HEK293 (cell line): ENCODE measurements at regions not wholly inside any gene's neighbourhood (a gene's known extent, or its start where the extent isn't known, plus 50 kb on each side); places are given as distances from the start of the nearest gene placed in this dataset.

Source experiments
- CTCF ChIA-PET: fragments of 350-600 bp; formaldehyde crosslinking; extraction: SDS; loops from one replicate; lab custom pipeline; 2021; ENCODE audit warnings: antibody characterized with exemption; lab: Yijun Ruan, JAX
- POLR2A ChIA-PET: fragments of 300-600 bp; formaldehyde crosslinking; extraction: SDS; loops from one replicate; lab custom pipeline; 2020; ENCODE audit warnings: antibody characterized with exemption, inconsistent platforms; lab: Yijun Ruan, JAX
- H3K27ac ChIP-seq: fragments of 200-500 bp; sonication (Bioruptor generic); 2 replicates; pipeline ENCODE4 v1.5.1; 2014; ENCODE audit warnings: low read depth, low read length, control low read depth, inconsistent platforms; ENCODE audit errors: extremely low read depth
- H3K36me3 ChIP-seq, 2 experiments: fragments of 200-500 bp in 1 of 2; sonication (Bioruptor generic) in 1 of 2; 1 replicate in 1 of 2; 2 replicates in 1 of 2; pipeline ENCODE4 v1.5.1; 2014 to 2017; ENCODE audit warnings: inconsistent platforms in 2 of 2, low read length in 2 of 2; ENCODE audit not compliant: control insufficient read depth in 2 of 2, insufficient read depth in 1 of 2
- H3K4me1 ChIP-seq: fragments of 200-500 bp; sonication (Bioruptor generic); 2 replicates; pipeline ENCODE4 v1.5.1; 2014; ENCODE audit warnings: mild to moderate bottlenecking, low read length, inconsistent platforms; ENCODE audit not compliant: control insufficient read depth, insufficient read depth
- H3K4me3 ChIP-seq: 2 replicates; pipeline ENCODE4 v1.5.1; 2011; ENCODE audit warnings: low read depth, mild to moderate bottlenecking, control low read depth, low read length, moderate library complexity
- H3K9me3 ChIP-seq: fragments of 200-500 bp; sonication (Bioruptor generic); 2 replicates; pipeline ENCODE4 v1.5.1; 2014; ENCODE audit warnings: low read depth, low read length, inconsistent platforms; ENCODE audit not compliant: control insufficient read depth, insufficient read depth
- GFI1B ChIP-seq: fragments of 450-650 bp; formaldehyde crosslinking; IDR thresholded peaks from 2 replicates; pipeline ENCODE4 v1.5.1; 2016; ENCODE audit warnings: missing biosample characterization, missing genetic modification characterization
- GLIS2 ChIP-seq: fragments of 450-650 bp; formaldehyde crosslinking; IDR thresholded peaks from 2 replicates; pipeline ENCODE4 v1.5.1; 2016; ENCODE audit warnings: missing biosample characterization, missing genetic modification characterization
- HIC1 ChIP-seq: fragments of 450-650 bp; formaldehyde crosslinking; IDR thresholded peaks from 2 replicates; pipeline ENCODE4 v1.5.1; 2016; ENCODE audit warnings: missing biosample characterization, missing genetic modification characterization
- KLF1 ChIP-seq: fragments of 450-650 bp; formaldehyde crosslinking; IDR thresholded peaks from 2 replicates; pipeline ENCODE4 v1.5.1; 2016; ENCODE audit warnings: missing biosample characterization, missing genetic modification characterization
- KLF10 ChIP-seq: fragments of 450-650 bp; IDR thresholded peaks from 2 replicates; pipeline ENCODE4 v1.5.1; 2018; ENCODE audit warnings: missing biosample characterization, mild to moderate bottlenecking, missing genetic modification characterization
- KLF17 ChIP-seq: fragments of 450-650 bp; formaldehyde crosslinking; IDR thresholded peaks from 2 replicates; pipeline ENCODE4 v1.5.1; 2016; ENCODE audit warnings: missing biosample characterization, missing genetic modification characterization
- KLF9 ChIP-seq: fragments of 450-650 bp; formaldehyde crosslinking; IDR thresholded peaks from 2 replicates; pipeline ENCODE4 v1.5.1; 2016; ENCODE audit warnings: missing biosample characterization, missing genetic modification characterization, low read depth
- MYNN ChIP-seq: fragments of 450-650 bp; formaldehyde crosslinking; IDR thresholded peaks from 2 replicates; pipeline ENCODE4 v1.5.1; 2016; ENCODE audit warnings: missing biosample characterization, missing genetic modification characterization, borderline replicate concordance
- SETDB1 ChIP-seq: IDR thresholded peaks from one replicate; pipeline ENCODE4 v1.6.1; 2017; ENCODE audit warnings: mild to moderate bottlenecking, low read length, moderate library complexity, mixed read lengths; ENCODE audit not compliant: insufficient read length
- TCF7L2 ChIP-seq: IDR thresholded peaks from 2 replicates; pipeline ENCODE4 v1.6.1; 2011; ENCODE audit warnings: low read depth, mild to moderate bottlenecking, inconsistent platforms, low read length, moderate library complexity, borderline replicate concordance
- WT1 ChIP-seq: fragments of 450-650 bp; formaldehyde crosslinking; IDR thresholded peaks from 2 replicates; pipeline ENCODE4 v1.5.1; 2016; ENCODE audit warnings: missing biosample characterization, missing genetic modification characterization
- ZBTB48 ChIP-seq: fragments of 450-650 bp; formaldehyde crosslinking; IDR thresholded peaks from 2 replicates; pipeline ENCODE4 v1.5.1; 2016; ENCODE audit warnings: missing biosample characterization, missing genetic modification characterization
- ZNF10 ChIP-seq: fragments of 450-650 bp; formaldehyde crosslinking; IDR thresholded peaks from 2 replicates; pipeline ENCODE4 v1.5.1; 2017; ENCODE audit warnings: missing biosample characterization, missing genetic modification characterization
- ZNF146 ChIP-seq: fragments of 450-650 bp; formaldehyde crosslinking; IDR thresholded peaks from 2 replicates; pipeline ENCODE4 v1.5.1; 2016; ENCODE audit warnings: missing biosample characterization, missing genetic modification characterization
- ZNF18 ChIP-seq: fragments of 450-650 bp; formaldehyde crosslinking; IDR thresholded peaks from 2 replicates; pipeline ENCODE4 v1.5.1; 2016; ENCODE audit warnings: missing biosample characterization, missing genetic modification characterization
- ZNF202 ChIP-seq: fragments of 450-650 bp; formaldehyde crosslinking; IDR thresholded peaks from 2 replicates; pipeline ENCODE4 v1.5.1; 2016; ENCODE audit warnings: missing biosample characterization, missing genetic modification characterization, borderline replicate concordance
- ZNF341 ChIP-seq: fragments of 450-650 bp; formaldehyde crosslinking; IDR thresholded peaks from 2 replicates; pipeline ENCODE4; 2016; ENCODE audit warnings: low read depth, missing biosample characterization, missing genetic modification characterization
- ZNF354C ChIP-seq: fragments of 450-650 bp; formaldehyde crosslinking; IDR thresholded peaks from 2 replicates; pipeline ENCODE4 v1.5.1; 2016; ENCODE audit warnings: missing biosample characterization, missing genetic modification characterization, low read depth, borderline replicate concordance
- ZNF548 ChIP-seq: fragments of 450-650 bp; formaldehyde crosslinking; IDR thresholded peaks from 2 replicates; pipeline ENCODE4 v1.5.1; 2016; ENCODE audit warnings: missing biosample characterization, missing genetic modification characterization
- ZNF561 ChIP-seq: fragments of 450-650 bp; IDR thresholded peaks from 2 replicates; pipeline ENCODE4 v1.5.1; 2018; ENCODE audit warnings: missing biosample characterization, missing genetic modification characterization, borderline replicate concordance
- ZNF585B ChIP-seq: fragments of 450-650 bp; formaldehyde crosslinking; IDR thresholded peaks from 2 replicates; pipeline ENCODE4 v1.5.1; 2016; ENCODE audit warnings: missing biosample characterization, missing genetic modification characterization
- ZNF701 ChIP-seq: fragments of 450-650 bp; formaldehyde crosslinking; IDR thresholded peaks from 2 replicates; pipeline ENCODE4 v1.5.1; 2016; ENCODE audit warnings: missing biosample characterization, missing genetic modification characterization
- ZNF704 ChIP-seq: fragments of 450-650 bp; formaldehyde crosslinking; IDR thresholded peaks from 2 replicates; pipeline ENCODE4 v1.5.1; 2016; ENCODE audit warnings: missing biosample characterization, missing genetic modification characterization
- ZNF777 ChIP-seq: fragments of 450-650 bp; formaldehyde crosslinking; IDR thresholded peaks from 2 replicates; pipeline ENCODE4 v1.5.1; 2017; ENCODE audit warnings: missing biosample characterization, missing genetic modification characterization, borderline replicate concordance
- ZNF843 ChIP-seq: fragments of 450-650 bp; formaldehyde crosslinking; IDR thresholded peaks from 2 replicates; pipeline ENCODE4 v1.5.1; 2016; ENCODE audit warnings: missing biosample characterization, missing genetic modification characterization
- ZSCAN5A ChIP-seq: fragments of 450-650 bp; formaldehyde crosslinking; IDR thresholded peaks from 2 replicates; pipeline ENCODE4 v1.5.1; 2016; ENCODE audit warnings: missing biosample characterization, missing genetic modification characterization
- ZXDB ChIP-seq: fragments of 450-650 bp; formaldehyde crosslinking; IDR thresholded peaks from 2 replicates; pipeline ENCODE4 v1.5.1; 2016; ENCODE audit warnings: missing biosample characterization, missing genetic modification characterization

- Histone ChIP-seq H3K4me1 (no peaks in the 10 kb centered on the region), H3K27ac (no peak overlapping the region), H3K9me3 (no peaks in the 10 kb centered on the region), H3K36me3 (no peaks in the 10 kb centered on the region), H3K4me3 (no peak overlapping the region)
- ChIA-PET POLR2A (no interaction called here), CTCF (no interaction called here)
- no peak for TF ChIP-seq ZXDB (tag by site-specific recombination)
- TF ChIP-seq ZNF341 (tag by site-specific recombination) = no peak
- no peak for TF ChIP-seq ZSCAN5A (tag by site-specific recombination)
- TF ChIP-seq ZNF146 = no peak
- no peak for TF ChIP-seq KLF10 (tag by site-specific recombination)
- TF ChIP-seq HIC1 = no peak
- TF ChIP-seq ZNF843 (tag by site-specific recombination) = no peak
- TF ChIP-seq ZNF561 (tag by site-specific recombination) = no peak
- no peak for TF ChIP-seq TCF7L2
- TF ChIP-seq ZNF585B (tag by site-specific recombination) = no peak
- TF ChIP-seq ZBTB48 = no peak
- no peak for TF ChIP-seq ZNF777
- TF ChIP-seq SETDB1 = no peak
- no peak for TF ChIP-seq ZNF10
- TF ChIP-seq ZNF701 (tag by site-specific recombination) = no peak
- TF ChIP-seq ZNF202 (tag by site-specific recombination) = no peak
- TF ChIP-seq ZNF704 (tag by site-specific recombination) = no peak
- TF ChIP-seq KLF17 (tag by site-specific recombination) = no peak
These were observed 232.6 kb downstream of the TBL1XR1 start for GRCh38 chr3:176964661-176965060.

GRCh38 chr3:176961916-176962315 lies 235.4 kb downstream of the TBL1XR1 start:
- no peak for TF ChIP-seq ZNF843 (tag by site-specific recombination)
- TF ChIP-seq GLIS2 (tag by site-specific recombination) = no peak
- TF ChIP-seq ZNF18 (tag by site-specific recombination) = no peak
- TF ChIP-seq KLF1 (tag by site-specific recombination) = no peak
- no peak for TF ChIP-seq GFI1B (tag by site-specific recombination)
- TF ChIP-seq MYNN (tag by site-specific recombination) = no peak
- TF ChIP-seq ZNF354C (tag by site-specific recombination) = no peak
- TF ChIP-seq ZNF548 (tag by site-specific recombination) = no peak
- no peak for TF ChIP-seq KLF9 (tag by site-specific recombination)
- no peak for TF ChIP-seq WT1 (tag by site-specific recombination)

More at GRCh38 chr3:176961916-176962315, 235.4 kb downstream of the TBL1XR1 start:
- Histone ChIP-seq H3K4me1 (no peaks in the 10 kb centered on the region), H3K27ac (no peak overlapping the region), H3K36me3 (no peaks in the 10 kb centered on the region), H3K4me3 (no peak overlapping the region), H3K9me3 (no peaks in the 10 kb centered on the region)
- ChIA-PET CTCF (interaction anchor here (0.6 kb wide), 1 partner anchor 399 kb away, joined by 3 read pairs; no protein-coding TSS in a partner anchor), POLR2A (no interaction called here)
